Hematopoietic multipotent progenitor cell (in vitro differentiated cells): ENCODE measurements at regions not wholly inside any gene's neighbourhood (a gene's known extent, or its start where the extent isn't known, plus 50 kb on each side); places are given as distances from the start of the nearest gene placed in this dataset.
"Not testable (repeated sequence)": the region's sequence is repeated elsewhere in the genome, so short reads cannot be mapped to it uniquely, and the experiment has no call there.

Experiments
- DNase-seq, 3 donors: peaks; one replicate each; pipeline ENCODE4 v3.0.0-alpha.2; 2011 to 2015; ENCODE audit warnings: low read depth in 2 of 3, low spot score in 2 of 3

- no peak for DNase-seq
Measured at GRCh38 chr4:126533146-126533805, 1099.5 kb upstream of the INTU start.

- DNase-seq: no peak
Measured at GRCh38 chr4:126539771-126540170, 1093.0 kb upstream of the INTU start.

GRCh38 chr4:126541820-126542219 is 1090.9 kb upstream of the INTU start:
- DNase-seq: no peak

- DNase-seq: no peak
Measured at GRCh38 chr4:126544276-126544675, 1088.5 kb upstream of the INTU start.

GRCh38 chr4:126546197-126546596 is 1086.6 kb upstream of the INTU start:
- DNase-seq: not testable (repeated sequence)

GRCh38 chr4:126547352-126547751 is 1085.4 kb upstream of the INTU start:
- DNase-seq: no peak

- no peak for DNase-seq
Measured at GRCh38 chr4:126548890-126549289, 1083.9 kb upstream of the INTU start.

GRCh38 chr4:126552321-126552720 is 1080.4 kb upstream of the INTU start:
- no peak for DNase-seq

- DNase-seq: no peak
Measured at GRCh38 chr4:126553248-126553647, 1079.5 kb upstream of the INTU start.

- no peak for DNase-seq
Measured at GRCh38 chr4:126558596-126558995, 1074.2 kb upstream of the INTU start.

- DNase-seq: no peak
Measured at GRCh38 chr4:126559961-126560360, 1072.8 kb upstream of the INTU start.

- DNase-seq: no peak
Measured at GRCh38 chr4:126560794-126561193, 1072.0 kb upstream of the INTU start.

- DNase-seq: no peak
Measured at GRCh38 chr4:126563389-126563788, 1069.4 kb upstream of the INTU start.

GRCh38 chr4:126564283-126564854 is 1068.4 kb upstream of the INTU start:
- no peak for DNase-seq

GRCh38 chr4:126568652-126569570 is 1063.8 kb upstream of the INTU start:
- DNase-seq: no peak

- no peak for DNase-seq
Measured at GRCh38 chr4:126572264-126572663, 1060.5 kb upstream of the INTU start.

- DNase-seq: no peak
Measured at GRCh38 chr4:126582737-126583136, 1050.0 kb upstream of the INTU start.

GRCh38 chr4:126583509-126583908 is 1049.2 kb upstream of the INTU start:
- DNase-seq: no peak

- no peak for DNase-seq
Measured at GRCh38 chr4:126591583-126591982, 1041.2 kb upstream of the INTU start.

- DNase-seq: no peak
Measured at GRCh38 chr4:126592088-126592487, 1040.7 kb upstream of the INTU start.

GRCh38 chr4:126593626-126594025 is 1039.1 kb upstream of the INTU start:
- no peak for DNase-seq

GRCh38 chr4:126595643-126596042 is 1037.1 kb upstream of the INTU start:
- no peak for DNase-seq
